CD4-positive, alpha-beta T cell (primary cell): ENCODE measurements at regions not wholly inside any gene's neighbourhood (a gene's known extent, or its start where the extent isn't known, plus 50 kb on each side); places are given as distances from the start of the nearest gene placed in this dataset.

Source experiments
- ATAC-seq: fragments of 200-7000 bp; cut with Tn5 transposase; one replicate; pipeline ENCODE4 v1.10.0; 2022; ENCODE audit warnings: mild to moderate bottlenecking; ENCODE audit not compliant: poor library complexity
- CTCF ChIA-PET: fragments of 350-600 bp; sonication (Branson Sonifier 250); formaldehyde crosslinking; loops from one replicate; lab custom pipeline; 2021; ENCODE audit warnings: antibody characterized with exemption, inconsistent platforms; lab: Charles Lee
- POLR2A ChIA-PET: fragments of 350-600 bp; sonication (Branson Sonifier 250); formaldehyde crosslinking; loops from one replicate; lab custom pipeline; 2021; ENCODE audit warnings: antibody characterized with exemption, inconsistent platforms; lab: Charles Lee
- DNase-seq, 14 experiments: peaks; one replicate each; pipeline ENCODE4 v3.0.0-alpha.2; 2013 to 2020; ENCODE audit warnings: mixed read lengths in 2 of 14
- H3K27ac ChIP-seq, 2 donors: one replicate each; pipeline versions ENCODE4 v1.5.1 to v1.7.0; 2013; ENCODE audit warnings: low read length in 2 of 2, low read depth in 1 of 2, mild to moderate bottlenecking in 1 of 2
- H3K27me3 ChIP-seq, 2 experiments: 1 replicate in 1 of 2; 2 replicates in 1 of 2; pipeline versions ENCODE4 v1.6.1 to v1.7.0; 2013; ENCODE audit warnings: low read length in 2 of 2, control low read depth in 1 of 2, mild to moderate bottlenecking in 1 of 2, moderate library complexity in 1 of 2; ENCODE audit not compliant: insufficient read depth in 2 of 2, control insufficient read depth in 1 of 2
- H3K36me3 ChIP-seq: one replicate; pipeline ENCODE4 v1.6.1; 2013; ENCODE audit warnings: low read length, control low read depth; ENCODE audit not compliant: insufficient read depth
- H3K4me1 ChIP-seq: one replicate; pipeline ENCODE4 v1.6.1; 2013; ENCODE audit warnings: low read length, control low read depth; ENCODE audit not compliant: insufficient read depth
- H3K4me3 ChIP-seq: one replicate; pipeline ENCODE4 v1.5.1; 2013; ENCODE audit warnings: mild to moderate bottlenecking, low read length, moderate library complexity
- H3K9me3 ChIP-seq, 2 experiments: 1 replicate in 1 of 2; 2 replicates in 1 of 2; pipeline versions ENCODE4 v1.6.1 to v1.7.0; 2013; ENCODE audit warnings: low read length in 2 of 2, mild to moderate bottlenecking in 2 of 2, control low read depth in 1 of 2, moderate library complexity in 1 of 2; ENCODE audit not compliant: control insufficient read depth in 1 of 2, insufficient read depth in 1 of 2
- H3K27ac Mint-ChIP-seq: one replicate; pipeline ENCODE4 v1.8.0; 2020; ENCODE audit warnings: mixed read lengths
- H3K27me3 Mint-ChIP-seq: one replicate; pipeline ENCODE4 v1.8.0; 2021; ENCODE audit warnings: mixed read lengths
- H3K36me3 Mint-ChIP-seq: one replicate; pipeline ENCODE4 v1.8.0; 2021; ENCODE audit warnings: low read depth, mixed read lengths
- H3K4me1 Mint-ChIP-seq: one replicate; pipeline ENCODE4 v1.8.0; 2021; ENCODE audit warnings: low read depth, mixed read lengths
- H3K4me3 Mint-ChIP-seq: one replicate; pipeline ENCODE4 v1.8.0; 2020; ENCODE audit warnings: mild to moderate bottlenecking, mixed read lengths
- H3K9me3 Mint-ChIP-seq: one replicate; pipeline ENCODE4 v1.8.0; 2020; ENCODE audit warnings: mixed read lengths
- intact Hi-C, 2 experiments: fragments of 100-400 bp; cut with DNase I in 1 of 2; cut with micrococcal nuclease in 1 of 2; formaldehyde crosslinking; loops; one replicate each; pipeline versions ENCODE4 v1.15.1 to v1.9.0; 2023 to 2025; cut with DNase I, micrococcal nuclease
- TF ChIP-seq, protein P1 (sequence below): fragments of 200-600 bp; IDR thresholded peaks from one replicate; pipeline ENCODE4 v1.8.0; 2022; ENCODE audit warnings: antibody characterized with exemption, mild to moderate bottlenecking

DNA sequence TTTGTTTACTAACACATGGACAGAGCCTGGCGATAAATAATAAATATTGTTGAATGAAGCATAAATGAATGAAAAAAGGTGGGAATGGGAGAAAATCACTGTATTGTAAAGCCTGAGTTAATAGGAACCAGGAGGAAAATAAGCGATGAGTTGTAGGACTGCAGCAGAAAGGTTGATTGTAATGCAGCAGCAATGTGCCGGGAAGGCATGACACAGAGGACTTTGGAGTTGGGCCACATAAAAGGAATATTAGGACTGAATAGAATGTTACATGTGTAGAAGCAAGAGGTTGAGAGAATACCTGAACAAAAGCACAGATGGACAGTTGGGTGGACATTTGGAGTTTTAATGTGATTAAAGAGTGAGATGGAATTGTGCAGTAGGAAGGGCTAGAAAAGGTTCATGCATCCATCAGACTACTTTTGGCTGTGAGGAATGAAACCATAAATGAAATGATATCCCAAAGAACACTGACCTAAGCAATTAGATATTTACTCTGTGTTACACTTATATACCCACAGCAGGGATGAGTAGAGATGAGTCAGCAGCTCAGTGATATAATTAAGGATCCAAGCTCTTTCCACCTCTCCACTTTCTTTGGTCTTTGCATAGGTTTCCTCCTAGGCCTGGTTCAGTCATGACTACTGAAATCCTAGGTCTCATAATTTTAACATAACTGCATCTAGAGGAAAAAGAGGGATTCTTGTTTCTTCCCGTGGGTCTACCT lies 55.4 kb downstream of the CCER1 start:
- Mint-ChIP-seq H3K4me3 (no peak overlapping the region), H3K36me3 (no peaks in the 10 kb centered on the region), H3K27ac (no peak overlapping the region), H3K4me1 (no peaks in the 10 kb centered on the region), H3K9me3 (no peaks in the 10 kb centered on the region), H3K27me3 (peaks cover 4% of the 10 kb centered on the region)
- H3K36me3 ChIP-seq: no peaks in the 10 kb centered on the region
- no peak for DNase-seq
- CTCF ChIA-PET: no interaction called here
- no peaks in the 10 kb centered on the region for H3K9me3 ChIP-seq
- no peak overlapping the region for H3K27ac ChIP-seq
- POLR2A ChIA-PET: no interaction called here
- H3K4me3 ChIP-seq: no peak overlapping the region
- H3K4me1 ChIP-seq: no peaks in the 10 kb centered on the region
- intact Hi-C loops: no loop called here
- ATAC-seq: no peak
- TF ChIP-seq, protein P1, sequence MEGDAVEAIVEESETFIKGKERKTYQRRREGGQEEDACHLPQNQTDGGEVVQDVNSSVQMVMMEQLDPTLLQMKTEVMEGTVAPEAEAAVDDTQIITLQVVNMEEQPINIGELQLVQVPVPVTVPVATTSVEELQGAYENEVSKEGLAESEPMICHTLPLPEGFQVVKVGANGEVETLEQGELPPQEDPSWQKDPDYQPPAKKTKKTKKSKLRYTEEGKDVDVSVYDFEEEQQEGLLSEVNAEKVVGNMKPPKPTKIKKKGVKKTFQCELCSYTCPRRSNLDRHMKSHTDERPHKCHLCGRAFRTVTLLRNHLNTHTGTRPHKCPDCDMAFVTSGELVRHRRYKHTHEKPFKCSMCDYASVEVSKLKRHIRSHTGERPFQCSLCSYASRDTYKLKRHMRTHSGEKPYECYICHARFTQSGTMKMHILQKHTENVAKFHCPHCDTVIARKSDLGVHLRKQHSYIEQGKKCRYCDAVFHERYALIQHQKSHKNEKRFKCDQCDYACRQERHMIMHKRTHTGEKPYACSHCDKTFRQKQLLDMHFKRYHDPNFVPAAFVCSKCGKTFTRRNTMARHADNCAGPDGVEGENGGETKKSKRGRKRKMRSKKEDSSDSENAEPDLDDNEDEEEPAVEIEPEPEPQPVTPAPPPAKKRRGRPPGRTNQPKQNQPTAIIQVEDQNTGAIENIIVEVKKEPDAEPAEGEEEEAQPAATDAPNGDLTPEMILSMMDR: no peak
- H3K27me3 ChIP-seq: no peaks in the 10 kb centered on the region

DNA sequence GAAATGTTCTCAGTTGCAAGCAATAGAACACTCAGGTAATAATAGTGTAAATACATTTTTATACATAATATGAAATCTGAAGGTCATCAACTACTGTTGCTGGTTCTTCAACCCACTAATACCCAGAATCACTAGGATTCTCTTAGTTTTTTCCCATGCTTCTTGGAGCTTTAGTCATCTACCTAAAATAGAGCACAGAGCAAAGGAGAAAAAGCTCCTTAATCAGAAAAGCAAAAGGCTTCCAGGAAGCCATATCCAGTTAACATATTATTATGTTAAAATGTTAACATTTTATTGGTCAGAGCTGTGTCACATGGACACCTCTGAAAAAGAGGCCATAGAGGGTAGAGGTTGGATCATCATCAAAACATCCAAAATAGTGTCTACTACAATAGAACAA lies 57.0 kb downstream of the CCER1 start:
- DNase-seq (no peak), ATAC-seq (no peak)
- Mint-ChIP-seq H3K27me3 (peaks cover 10% of the 10 kb centered on the region), H3K36me3 (no peaks in the 10 kb centered on the region), H3K27ac (no peak overlapping the region), H3K4me3 (no peak overlapping the region), H3K9me3 (no peaks in the 10 kb centered on the region), H3K4me1 (no peaks in the 10 kb centered on the region)
- H3K4me1 ChIP-seq: no peaks in the 10 kb centered on the region
- no peak overlapping the region for H3K4me3 ChIP-seq
- intact Hi-C loops: no loop called here
- H3K36me3 ChIP-seq: no peaks in the 10 kb centered on the region
- TF ChIP-seq, protein P1: no peak
- no peaks in the 10 kb centered on the region for H3K27me3 ChIP-seq
- no peak overlapping the region for H3K27ac ChIP-seq
- CTCF ChIA-PET: no interaction called here
- POLR2A ChIA-PET: no interaction called here
- H3K9me3 ChIP-seq: no peaks in the 10 kb centered on the region

DNA sequence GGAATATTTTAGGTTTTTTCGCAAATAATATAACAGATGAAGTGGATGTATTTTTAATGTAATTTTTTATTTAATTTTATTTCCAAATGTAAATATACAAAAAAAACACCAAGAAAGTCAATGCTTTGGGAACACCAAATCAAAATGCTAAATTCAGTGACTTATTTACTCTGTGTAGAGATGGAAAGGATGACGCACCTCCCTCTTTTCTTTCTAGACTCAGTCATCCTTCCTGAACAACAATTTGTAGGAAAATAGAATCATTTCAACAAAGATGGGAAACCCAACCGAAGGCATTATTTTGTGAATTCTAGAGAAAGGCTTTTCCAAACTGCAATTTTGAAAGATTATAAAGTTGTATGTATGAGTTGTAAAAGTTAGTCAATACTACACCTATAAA lies 57.7 kb downstream of the CCER1 start:
- peaks cover 11% of the 10 kb centered on the region for H3K27me3 Mint-ChIP-seq
- H3K27me3 ChIP-seq: no peaks in the 10 kb centered on the region
- DNase-seq (no peak), ATAC-seq (no peak)
- intact Hi-C loops: no loop called here
- TF ChIP-seq, protein P1: no peak
- ChIA-PET POLR2A (no interaction called here), CTCF (no interaction called here)
- no peaks in the 10 kb centered on the region for H3K9me3 ChIP-seq
- H3K36me3 Mint-ChIP-seq: no peaks in the 10 kb centered on the region
- no peak overlapping the region for H3K27ac Mint-ChIP-seq
- no peak overlapping the region for H3K4me3 ChIP-seq
- no peak overlapping the region for H3K4me3 Mint-ChIP-seq
- H3K4me1 ChIP-seq: no peaks in the 10 kb centered on the region
- H3K27ac ChIP-seq: no peak overlapping the region
- H3K9me3 Mint-ChIP-seq: no peaks in the 10 kb centered on the region
- no peaks in the 10 kb centered on the region for H3K36me3 ChIP-seq
- no peaks in the 10 kb centered on the region for H3K4me1 Mint-ChIP-seq
